ENCODE measurements at regions not wholly inside any gene's neighbourhood (a gene's known extent, or its start where the extent isn't known, plus 50 kb on each side); places are given as distances from the start of the nearest gene placed in this dataset.

GRCh38 chr2:154600927-154601494 lies 97.5 kb upstream of the KCNJ3 start:
- no peak for DNase-seq
- Histone ChIP-seq H3K4me1 (ENCODE audit: insufficient read depth, low read length) (no peaks in the 10 kb centered on the region), H3K4me3 (ENCODE audit: low read length in 2 of 2) (no peak overlapping the region), H3K27ac (ENCODE audit: low read depth, low read length) (no peak overlapping the region), H3K36me3 (ENCODE audit: insufficient read depth, low read length) (no peaks in the 10 kb centered on the region), H3K9me3 (ENCODE audit: control insufficient read depth in 1 of 2, low read length in 2 of 2) (no peaks in the 10 kb centered on the region), H3K27me3 (ENCODE audit: insufficient read depth, low read length) (no peaks in the 10 kb centered on the region)
- no peak overlapping the region for H3K4me3 Mint-ChIP-seq
- no peaks in the 10 kb centered on the region for H3K36me3 Mint-ChIP-seq
- POLR2A ChIA-PET (ENCODE audit: partially characterized antibody) = no interaction called here
- H3K4me1 Mint-ChIP-seq = no peaks in the 10 kb centered on the region
- intact Hi-C loops (cut with micrococcal nuclease) = no loop called here
- no peaks in the 10 kb centered on the region for H3K27me3 Mint-ChIP-seq
- no peak overlapping the region for H3K27ac Mint-ChIP-seq
- CTCF ChIA-PET (ENCODE audit: partially characterized antibody) = no interaction called here
- H3K9me3 Mint-ChIP-seq = peaks cover 0 to 4% (median 0%) of the 10 kb centered on the region in 8 donors

GRCh38 chr2:154603682-154604081 lies 94.8 kb upstream of the KCNJ3 start:
- H3K36me3 ChIP-seq (ENCODE audit: insufficient read depth, low read length) = no peaks in the 10 kb centered on the region
- no peaks in the 10 kb centered on the region for H3K4me1 ChIP-seq (ENCODE audit: insufficient read depth, low read length)
- no peak for DNase-seq
- Mint-ChIP-seq H3K27me3 (no peaks in the 10 kb centered on the region), H3K4me3 (no peak overlapping the region), H3K36me3 (no peaks in the 10 kb centered on the region), H3K4me1 (no peaks in the 10 kb centered on the region), H3K9me3 (peaks cover 0 to 4% (median 0%) of the 10 kb centered on the region in 8 donors), H3K27ac (no peak overlapping the region)
- no peak overlapping the region for H3K27ac ChIP-seq (ENCODE audit: low read depth, low read length)
- H3K9me3 ChIP-seq (ENCODE audit: control insufficient read depth in 1 of 2, low read length in 2 of 2) = no peaks in the 10 kb centered on the region
- H3K4me3 ChIP-seq (ENCODE audit: low read length in 2 of 2) = no peak overlapping the region
- ChIA-PET POLR2A (ENCODE audit: partially characterized antibody) (no interaction called here), CTCF (ENCODE audit: partially characterized antibody) (no interaction called here)
- H3K27me3 ChIP-seq (ENCODE audit: insufficient read depth, low read length) = no peaks in the 10 kb centered on the region
- intact Hi-C loops (cut with micrococcal nuclease) = no loop called here

- H3K27ac Mint-ChIP-seq = no peak overlapping the region
- H3K4me3 Mint-ChIP-seq = no peak overlapping the region
- Histone ChIP-seq H3K27ac (ENCODE audit: low read depth, low read length) (no peak overlapping the region), H3K4me1 (ENCODE audit: insufficient read depth, low read length) (no peaks in the 10 kb centered on the region), H3K36me3 (ENCODE audit: insufficient read depth, low read length) (no peaks in the 10 kb centered on the region), H3K27me3 (ENCODE audit: insufficient read depth, low read length) (no peaks in the 10 kb centered on the region), H3K4me3 (ENCODE audit: low read length in 2 of 2) (no peak overlapping the region), H3K9me3 (ENCODE audit: control insufficient read depth in 1 of 2, low read length in 2 of 2) (no peaks in the 10 kb centered on the region)
- peaks cover 0 to 4% (median 0%) of the 10 kb centered on the region in 8 donors for H3K9me3 Mint-ChIP-seq
- intact Hi-C loops (cut with micrococcal nuclease) = no loop called here
- no peak for DNase-seq
- no peaks in the 10 kb centered on the region for H3K4me1 Mint-ChIP-seq
- H3K27me3 Mint-ChIP-seq = no peaks in the 10 kb centered on the region
- ChIA-PET POLR2A (ENCODE audit: partially characterized antibody) (no interaction called here), CTCF (ENCODE audit: partially characterized antibody) (no interaction called here)
- no peaks in the 10 kb centered on the region for H3K36me3 Mint-ChIP-seq
Measured at GRCh38 chr2:154608438-154608837, 90.1 kb upstream of the KCNJ3 start.

GRCh38 chr2:154614906-154615305 lies 83.6 kb upstream of the KCNJ3 start:
- H3K4me3 Mint-ChIP-seq = no peak overlapping the region

GRCh38 chr2:154616659-154617058 lies 81.8 kb upstream of the KCNJ3 start:
- DNase-seq = no peak
- intact Hi-C loops (cut with micrococcal nuclease) = no loop called here
- no peaks in the 10 kb centered on the region for H3K4me1 ChIP-seq (ENCODE audit: insufficient read depth, low read length)
- no peak overlapping the region for H3K4me3 ChIP-seq (ENCODE audit: low read length in 2 of 2)
- no peak overlapping the region for H3K27ac Mint-ChIP-seq
- H3K9me3 Mint-ChIP-seq = peaks cover 0 to 7% (median 0%) of the 10 kb centered on the region in 8 donors
- H3K27me3 ChIP-seq (ENCODE audit: insufficient read depth, low read length) = no peaks in the 10 kb centered on the region
- ChIA-PET CTCF (ENCODE audit: partially characterized antibody) (no interaction called here), POLR2A (ENCODE audit: partially characterized antibody) (no interaction called here)
- H3K27me3 Mint-ChIP-seq = no peaks in the 10 kb centered on the region
- no peaks in the 10 kb centered on the region for H3K36me3 Mint-ChIP-seq
- H3K36me3 ChIP-seq (ENCODE audit: insufficient read depth, low read length) = no peaks in the 10 kb centered on the region
- H3K4me3 Mint-ChIP-seq = no peak overlapping the region
- H3K4me1 Mint-ChIP-seq = no peaks in the 10 kb centered on the region
- no peak overlapping the region for H3K27ac ChIP-seq (ENCODE audit: low read depth, low read length)
- no peaks in the 10 kb centered on the region for H3K9me3 ChIP-seq (ENCODE audit: control insufficient read depth in 1 of 2, low read length in 2 of 2)

More at GRCh38 chr2:154614906-154615305, 83.6 kb upstream of the KCNJ3 start:
- no peak overlapping the region for H3K4me3 ChIP-seq (ENCODE audit: low read length in 2 of 2)
- H3K36me3 Mint-ChIP-seq = no peaks in the 10 kb centered on the region
- H3K27ac ChIP-seq (ENCODE audit: low read depth, low read length) = no peak overlapping the region
- H3K27ac Mint-ChIP-seq = no peak overlapping the region
- no peaks in the 10 kb centered on the region for H3K4me1 ChIP-seq (ENCODE audit: insufficient read depth, low read length)
- H3K4me1 Mint-ChIP-seq = no peaks in the 10 kb centered on the region
- H3K36me3 ChIP-seq (ENCODE audit: insufficient read depth, low read length) = no peaks in the 10 kb centered on the region
- POLR2A ChIA-PET (ENCODE audit: partially characterized antibody) = no interaction called here
- CTCF ChIA-PET (ENCODE audit: partially characterized antibody) = no interaction called here
- H3K27me3 Mint-ChIP-seq = no peaks in the 10 kb centered on the region
- H3K9me3 ChIP-seq (ENCODE audit: control insufficient read depth in 1 of 2, low read length in 2 of 2) = no peaks in the 10 kb centered on the region
- intact Hi-C loops (cut with micrococcal nuclease) = no loop called here
- no peak for DNase-seq
- no peaks in the 10 kb centered on the region for H3K9me3 Mint-ChIP-seq
- no peaks in the 10 kb centered on the region for H3K27me3 ChIP-seq (ENCODE audit: insufficient read depth, low read length)

- Mint-ChIP-seq H3K4me3 (no peak overlapping the region), H3K27me3 (no peaks in the 10 kb centered on the region), H3K36me3 (no peaks in the 10 kb centered on the region), H3K9me3 (peaks cover 0 to 7% (median 0%) of the 10 kb centered on the region in 8 donors), H3K4me1 (no peaks in the 10 kb centered on the region), H3K27ac (no peak overlapping the region)
- intact Hi-C loops (cut with micrococcal nuclease) = no loop called here
- ChIA-PET CTCF (ENCODE audit: partially characterized antibody) (no interaction called here), POLR2A (ENCODE audit: partially characterized antibody) (no interaction called here)
- Histone ChIP-seq H3K4me1 (ENCODE audit: insufficient read depth, low read length) (no peaks in the 10 kb centered on the region), H3K27ac (ENCODE audit: low read depth, low read length) (no peak overlapping the region), H3K4me3 (ENCODE audit: low read length in 2 of 2) (no peak overlapping the region), H3K9me3 (ENCODE audit: control insufficient read depth in 1 of 2, low read length in 2 of 2) (no peaks in the 10 kb centered on the region), H3K27me3 (ENCODE audit: insufficient read depth, low read length) (no peaks in the 10 kb centered on the region), H3K36me3 (ENCODE audit: insufficient read depth, low read length) (no peaks in the 10 kb centered on the region)
- DNase-seq = no peak
Measured at GRCh38 chr2:154620471-154620870, 78.0 kb upstream of the KCNJ3 start.

GRCh38 chr2:154623819-154624218 lies 74.7 kb upstream of the KCNJ3 start:
- no peaks in the 10 kb centered on the region for H3K4me1 Mint-ChIP-seq
- Histone ChIP-seq H3K4me1 (ENCODE audit: insufficient read depth, low read length) (no peaks in the 10 kb centered on the region), H3K27me3 (ENCODE audit: insufficient read depth, low read length) (no peaks in the 10 kb centered on the region), H3K9me3 (ENCODE audit: control insufficient read depth in 1 of 2, low read length in 2 of 2) (no peaks in the 10 kb centered on the region), H3K4me3 (ENCODE audit: low read length in 2 of 2) (no peak overlapping the region), H3K36me3 (ENCODE audit: insufficient read depth, low read length) (no peaks in the 10 kb centered on the region), H3K27ac (ENCODE audit: low read depth, low read length) (no peak overlapping the region)
- H3K36me3 Mint-ChIP-seq = no peaks in the 10 kb centered on the region
- ChIA-PET CTCF (ENCODE audit: partially characterized antibody) (interaction anchor here (1.1 kb wide), 1 partner anchor 24 kb away, joined by 4 read pairs; no protein-coding TSS in a partner anchor), POLR2A (ENCODE audit: partially characterized antibody) (no interaction called here)
- no peak for DNase-seq
- H3K4me3 Mint-ChIP-seq = no peak overlapping the region
- peaks cover 0 to 7% (median 1%) of the 10 kb centered on the region in 8 donors for H3K9me3 Mint-ChIP-seq
- intact Hi-C loops (cut with micrococcal nuclease) = no loop called here
- no peak overlapping the region for H3K27ac Mint-ChIP-seq
- H3K27me3 Mint-ChIP-seq = no peaks in the 10 kb centered on the region

- no peak overlapping the region for H3K4me3 Mint-ChIP-seq
- H3K4me1 ChIP-seq (ENCODE audit: insufficient read depth, low read length) = no peaks in the 10 kb centered on the region
- H3K4me1 Mint-ChIP-seq = no peaks in the 10 kb centered on the region
- no peak for DNase-seq
- no peak overlapping the region for H3K27ac ChIP-seq (ENCODE audit: low read depth, low read length)
- intact Hi-C loops (cut with micrococcal nuclease) = no loop called here
- H3K27me3 Mint-ChIP-seq = no peaks in the 10 kb centered on the region
- H3K36me3 Mint-ChIP-seq = no peaks in the 10 kb centered on the region
- no peak overlapping the region for H3K27ac Mint-ChIP-seq
- H3K27me3 ChIP-seq (ENCODE audit: insufficient read depth, low read length) = no peaks in the 10 kb centered on the region
- H3K36me3 ChIP-seq (ENCODE audit: insufficient read depth, low read length) = no peaks in the 10 kb centered on the region
- CTCF ChIA-PET (ENCODE audit: partially characterized antibody) = no interaction called here
- no peaks in the 10 kb centered on the region for H3K9me3 ChIP-seq (ENCODE audit: control insufficient read depth in 1 of 2, low read length in 2 of 2)
- POLR2A ChIA-PET (ENCODE audit: partially characterized antibody) = no interaction called here
- H3K4me3 ChIP-seq (ENCODE audit: low read length in 2 of 2) = no peak overlapping the region
- H3K9me3 Mint-ChIP-seq = peaks cover 0 to 9% (median 2%) of the 10 kb centered on the region in 8 donors
Measured at GRCh38 chr2:154637456-154637855, 61.0 kb upstream of the KCNJ3 start.
